ENCODE measurements at regions not wholly inside any gene's neighbourhood (a gene's known extent, or its start where the extent isn't known, plus 50 kb on each side); places are given as distances from the start of the nearest gene placed in this dataset.

GRCh38 chr3:30073040-30073439 lies 533.4 kb upstream of the TGFBR2 start:
- no peak for TF ChIP-seq EZH2 (IDR thresholded peaks at IDR 0.05; ENCODE audit: borderline replicate concordance, insufficient read depth, low read length, poor library complexity, severe bottlenecking)
- TF ChIP-seq CTCF (IDR thresholded peaks at IDR 0.05; ENCODE audit: poor library complexity, severe bottlenecking) = no peak
- TF ChIP-seq REST (IDR thresholded peaks at IDR 0.05; ENCODE audit: borderline replicate concordance) = no peak
- TF ChIP-seq EP300 (conservative IDR thresholded peaks at IDR 0.05; ENCODE audit: poor library complexity, severe bottlenecking) = peak; percentile 97
- no peak for TF ChIP-seq TAF1 (IDR thresholded peaks at IDR 0.05; ENCODE audit: low read depth)
- no peak for TF ChIP-seq MXI1 (conservative IDR thresholded peaks at IDR 0.05; ENCODE audit: poor library complexity, severe bottlenecking)
- TF ChIP-seq POLR2AphosphoS5 (IDR thresholded peaks at IDR 0.05) = peak; percentile 82
- TF ChIP-seq RAD21 (conservative IDR thresholded peaks at IDR 0.05) = no peak
- TF ChIP-seq SMC3 (conservative IDR thresholded peaks at IDR 0.05; ENCODE audit: poor library complexity) = no peak

All from neural cell (in vitro differentiated cells).